CD4-positive, CD25-positive, alpha-beta regulatory T cell (primary cell): ENCODE measurements at regions not wholly inside any gene's neighbourhood (a gene's known extent, or its start where the extent isn't known, plus 50 kb on each side); places are given as distances from the start of the nearest gene placed in this dataset.

Experiments
- ATAC-seq, 2 donors: fragments of 150-1000 bp; cut with Tn5 transposase; one replicate each; pipeline ENCODE4 v1.10.0; 2021; ENCODE audit warnings: low read depth in 2 of 2, moderate number of reproducible peaks in 2 of 2, moderate library complexity in 1 of 2
- DNase-seq, 3 donors: peaks; one replicate each; pipeline versions ENCODE4 v3.0.0 to v3.0.0-alpha.2; 2012 to 2022; ENCODE audit warnings: mixed read lengths in 1 of 3
- H3K27ac ChIP-seq: one replicate; pipeline ENCODE4 v1.7.0; 2013; ENCODE audit warnings: mild to moderate bottlenecking, low read length; ENCODE audit not compliant: insufficient read depth, poor library complexity, severe bottlenecking
- H3K27me3 ChIP-seq: one replicate; pipeline ENCODE4 v1.7.0; 2013; ENCODE audit warnings: low read length; ENCODE audit not compliant: control insufficient read depth, insufficient read depth
- H3K36me3 ChIP-seq: one replicate; pipeline ENCODE4 v1.7.0; 2013; ENCODE audit warnings: mild to moderate bottlenecking, low read length, moderate library complexity; ENCODE audit not compliant: control insufficient read depth, insufficient read depth
- H3K4me1 ChIP-seq: 2 replicates; pipeline ENCODE4 v1.7.0; 2013; ENCODE audit warnings: mild to moderate bottlenecking, low read length; ENCODE audit not compliant: insufficient read depth, control insufficient read depth, poor library complexity, severe bottlenecking
- H3K4me3 ChIP-seq: one replicate; pipeline ENCODE4 v1.7.0; 2013; ENCODE audit warnings: low read depth, mild to moderate bottlenecking, low read length, moderate library complexity
- H3K9me3 ChIP-seq, 2 experiments: 1 replicate in 1 of 2; 2 replicates in 1 of 2; pipeline ENCODE4 v1.7.0; 2013; ENCODE audit warnings: low read length in 2 of 2, mild to moderate bottlenecking in 1 of 2, moderate library complexity in 1 of 2; ENCODE audit not compliant: control insufficient read depth in 2 of 2
- H3K27ac Mint-ChIP-seq, 3 donors: one replicate each; pipeline ENCODE4 v1.8.0; 2020 to 2022; ENCODE audit warnings: mild to moderate bottlenecking in 3 of 3, mixed read lengths in 3 of 3, moderate library complexity in 2 of 3
- H3K27me3 Mint-ChIP-seq: one replicate; pipeline ENCODE4 v1.8.0; 2022; ENCODE audit warnings: mild to moderate bottlenecking, mixed read lengths
- H3K36me3 Mint-ChIP-seq: one replicate; pipeline ENCODE4 v1.8.0; 2020; ENCODE audit warnings: mixed read lengths
- H3K4me1 Mint-ChIP-seq, 4 donors: one replicate each; pipeline ENCODE4 v1.8.0; 2020 to 2022; ENCODE audit warnings: mixed read lengths in 4 of 4, mild to moderate bottlenecking in 1 of 4
- H3K4me3 Mint-ChIP-seq, 4 donors: one replicate each; pipeline ENCODE4 v1.8.0; 2020 to 2022; ENCODE audit warnings: mild to moderate bottlenecking in 4 of 4, mixed read lengths in 4 of 4, moderate library complexity in 3 of 4
- H3K9me3 Mint-ChIP-seq, 7 donors: one replicate each; pipeline ENCODE4 v1.8.0; 2020 to 2022; ENCODE audit warnings: mixed read lengths in 7 of 7, mild to moderate bottlenecking in 3 of 7, moderate library complexity in 2 of 7

DNA sequence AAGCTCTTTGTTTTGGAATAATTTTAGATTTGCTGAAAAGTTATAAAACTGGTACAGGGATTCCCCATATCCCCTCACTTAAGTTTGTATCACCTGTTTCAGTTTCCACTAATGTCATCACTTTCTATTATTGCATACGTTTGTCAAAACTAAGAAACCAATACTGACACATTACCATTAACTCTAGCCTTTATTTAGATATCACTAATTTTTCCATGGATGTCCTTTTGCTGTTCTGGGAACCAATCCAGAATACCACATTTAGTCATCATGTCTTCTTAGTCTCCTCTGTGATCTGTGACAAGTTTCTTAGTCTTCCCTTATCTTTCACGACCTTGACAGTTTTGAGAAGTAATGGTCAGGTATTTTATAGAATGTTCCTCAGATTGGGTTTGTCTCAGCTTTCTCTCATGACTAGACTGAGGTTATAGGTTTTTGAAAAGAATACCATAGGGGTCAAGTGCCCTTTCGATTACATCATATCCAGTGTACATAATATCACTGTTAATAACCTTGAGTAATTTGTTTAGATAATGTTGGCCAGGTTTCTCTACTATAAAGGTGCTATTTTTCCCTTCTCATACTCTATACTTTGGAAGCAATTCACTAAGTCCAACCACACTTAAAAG is 51.9 kb upstream of the NMUR2 start:
- Histone ChIP-seq H3K27me3 (no peaks in the 10 kb centered on the region), H3K4me1 (no peaks in the 10 kb centered on the region), H3K36me3 (no peaks in the 10 kb centered on the region), H3K4me3 (no peak overlapping the region), H3K9me3 (no peaks in the 10 kb centered on the region), H3K27ac (no peak overlapping the region)
- ATAC-seq, result no peak
- peaks cover 7% of the 10 kb centered on the region for H3K27me3 Mint-ChIP-seq
- no peak overlapping the region for H3K27ac Mint-ChIP-seq
- peaks cover 0 to 5% (median 2%) of the 10 kb centered on the region in 7 donors for H3K9me3 Mint-ChIP-seq
- no peak overlapping the region for H3K4me3 Mint-ChIP-seq
- no peaks in the 10 kb centered on the region for H3K36me3 Mint-ChIP-seq
- no peak for DNase-seq
- no peaks in the 10 kb centered on the region for H3K4me1 Mint-ChIP-seq

DNA sequence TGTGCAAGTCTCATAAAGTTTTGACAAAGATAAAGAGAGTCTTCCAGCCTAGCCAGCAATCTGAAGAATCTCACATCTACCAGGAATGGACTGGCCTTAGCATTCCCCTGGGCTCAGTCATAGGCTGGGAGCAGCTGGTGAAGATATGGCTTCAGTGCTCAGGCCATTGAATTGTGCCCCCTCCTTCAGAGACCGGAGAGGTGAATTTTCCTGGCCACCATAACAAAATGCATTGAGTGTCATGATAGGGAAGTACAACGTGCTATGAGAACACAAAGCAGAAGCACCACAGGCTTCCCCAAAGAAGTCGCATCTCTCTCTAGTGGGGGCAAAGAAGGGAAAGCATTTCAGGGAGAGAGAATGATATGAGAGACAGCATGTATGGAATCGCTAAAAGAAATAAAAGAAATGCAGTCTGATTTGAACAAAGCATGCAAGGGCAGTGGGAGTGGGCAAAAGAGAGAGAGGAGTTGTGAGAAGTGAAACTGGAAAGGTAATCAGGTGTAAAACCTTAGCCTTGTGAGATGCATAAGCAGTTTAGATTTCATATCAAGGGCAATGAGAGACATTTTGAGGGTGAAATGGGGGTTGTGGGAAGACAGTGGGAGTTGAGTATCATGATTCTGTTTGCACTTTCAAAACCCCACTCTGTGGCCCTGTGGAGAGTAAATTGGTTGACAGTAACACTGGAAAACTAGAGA is 57.1 kb upstream of the NMUR2 start:
- Mint-ChIP-seq H3K4me3 (no peak overlapping the region), H3K27me3 (peaks cover 4% of the 10 kb centered on the region), H3K27ac (no peak overlapping the region), H3K4me1 (no peaks in the 10 kb centered on the region), H3K9me3 (peaks cover 0 to 3% (median 0%) of the 10 kb centered on the region in 7 donors), H3K36me3 (no peaks in the 10 kb centered on the region)
- DNase-seq, result peak in 1 of 3 donors; percentile 4
- Histone ChIP-seq H3K4me3 (no peak overlapping the region), H3K9me3 (no peaks in the 10 kb centered on the region), H3K27me3 (no peaks in the 10 kb centered on the region), H3K4me1 (no peaks in the 10 kb centered on the region), H3K27ac (no peak overlapping the region), H3K36me3 (no peaks in the 10 kb centered on the region)
- ATAC-seq, result no peak

DNA sequence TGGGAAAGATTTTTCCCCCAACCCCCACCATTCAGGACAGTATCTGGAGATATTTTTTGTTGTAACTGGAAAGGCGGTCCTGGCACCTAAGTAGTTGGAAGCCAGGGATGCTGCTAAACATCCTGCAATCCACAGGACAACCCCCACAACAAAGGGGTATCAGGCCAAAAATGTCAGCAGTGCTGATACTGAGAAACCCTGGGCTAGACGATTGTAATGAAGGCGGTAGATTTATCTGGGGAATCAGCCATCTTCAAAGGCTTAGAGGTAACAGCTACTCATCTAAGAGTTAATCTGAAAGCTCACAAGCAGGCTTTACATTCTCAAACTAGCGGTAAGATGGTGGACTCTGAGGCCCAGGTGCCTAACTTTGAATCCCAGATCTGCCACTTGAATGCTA is 59.0 kb upstream of the NMUR2 start:
- no peak overlapping the region for H3K27ac Mint-ChIP-seq
- no peak overlapping the region for H3K4me3 Mint-ChIP-seq
- no peaks in the 10 kb centered on the region for H3K36me3 Mint-ChIP-seq
- Histone ChIP-seq H3K36me3 (no peaks in the 10 kb centered on the region), H3K27ac (no peak overlapping the region), H3K4me3 (no peak overlapping the region), H3K27me3 (no peaks in the 10 kb centered on the region), H3K9me3 (no peaks in the 10 kb centered on the region), H3K4me1 (no peaks in the 10 kb centered on the region)
- peaks cover 0 to 3% (median 0%) of the 10 kb centered on the region in 7 donors for H3K9me3 Mint-ChIP-seq
- no peaks in the 10 kb centered on the region for H3K27me3 Mint-ChIP-seq
- DNase-seq (no peak), ATAC-seq (no peak)
- H3K4me1 Mint-ChIP-seq, result no peaks in the 10 kb centered on the region

DNA sequence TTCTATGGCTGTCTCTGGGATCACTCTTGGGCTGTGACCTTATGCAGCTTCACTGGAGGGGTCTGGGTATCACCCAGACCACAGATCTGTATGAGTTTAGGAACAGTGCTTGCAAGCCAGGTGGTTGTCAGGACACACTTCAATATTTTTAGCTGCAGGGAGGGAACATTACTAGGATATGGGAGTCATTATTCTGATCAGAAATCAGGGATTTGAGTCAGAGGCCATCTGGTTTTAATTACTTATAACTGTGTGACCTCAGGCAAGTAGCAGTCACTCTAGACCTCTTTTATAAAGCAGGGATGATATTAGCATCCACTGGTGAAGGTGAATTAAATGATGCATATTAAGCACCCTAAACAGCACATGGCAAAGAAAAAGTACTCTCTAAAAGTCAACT is 60.1 kb upstream of the NMUR2 start:
- Histone ChIP-seq H3K27ac (no peak overlapping the region), H3K27me3 (no peaks in the 10 kb centered on the region), H3K36me3 (no peaks in the 10 kb centered on the region), H3K9me3 (no peaks in the 10 kb centered on the region), H3K4me1 (no peaks in the 10 kb centered on the region), H3K4me3 (no peak overlapping the region)
- ATAC-seq (no peak), DNase-seq (no peak)
- Mint-ChIP-seq H3K4me3 (no peak overlapping the region), H3K9me3 (peaks cover 0 to 6% (median 0%) of the 10 kb centered on the region in 7 donors), H3K27me3 (peaks cover 2% of the 10 kb centered on the region), H3K27ac (no peak overlapping the region), H3K36me3 (no peaks in the 10 kb centered on the region), H3K4me1 (no peaks in the 10 kb centered on the region)

DNA sequence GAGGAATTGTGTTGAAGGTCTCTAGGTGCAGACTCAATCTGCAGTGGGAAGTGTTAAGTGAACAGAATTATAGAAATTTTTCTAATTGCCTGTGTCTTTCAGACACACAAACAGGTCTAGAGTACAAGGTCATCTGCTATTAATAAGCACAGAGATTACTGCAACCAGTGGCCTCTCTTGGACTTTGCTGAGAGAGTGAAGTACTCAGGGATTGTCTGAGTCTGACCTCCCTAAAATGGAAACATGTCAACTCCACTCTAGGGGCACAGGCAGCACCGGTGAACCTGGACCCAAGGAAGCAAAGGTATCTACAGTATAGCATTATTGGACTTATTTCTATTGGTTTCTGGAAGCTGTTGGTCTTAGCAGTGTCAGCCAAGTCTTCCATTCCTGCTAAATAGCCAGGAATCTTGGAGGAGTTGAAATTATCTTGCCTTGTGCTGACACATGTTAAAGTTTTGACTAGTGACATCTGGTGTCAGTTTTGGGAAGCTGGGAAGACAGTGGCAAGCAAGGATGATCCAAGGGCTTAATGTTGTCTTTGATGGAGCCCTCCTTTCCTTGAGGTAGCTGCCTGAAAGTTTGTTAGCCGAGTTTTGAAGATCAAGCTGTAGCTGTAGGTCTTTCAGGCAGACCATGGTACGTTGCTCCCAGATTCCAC is 61.1 kb upstream of the NMUR2 start:
- no peaks in the 10 kb centered on the region for H3K4me1 ChIP-seq
- ATAC-seq (no peak), DNase-seq (no peak)
- no peak overlapping the region for H3K4me3 ChIP-seq
- peaks cover 0 to 6% (median 0%) of the 10 kb centered on the region in 7 donors for H3K9me3 Mint-ChIP-seq
- no peaks in the 10 kb centered on the region for H3K4me1 Mint-ChIP-seq
- peaks cover 7% of the 10 kb centered on the region for H3K27me3 Mint-ChIP-seq
- H3K36me3 Mint-ChIP-seq, result no peaks in the 10 kb centered on the region
- H3K27ac Mint-ChIP-seq, result no peak overlapping the region
- H3K36me3 ChIP-seq, result no peaks in the 10 kb centered on the region
- H3K9me3 ChIP-seq, result no peaks in the 10 kb centered on the region
- no peaks in the 10 kb centered on the region for H3K27me3 ChIP-seq
- H3K27ac ChIP-seq, result no peak overlapping the region
- H3K4me3 Mint-ChIP-seq, result no peak overlapping the region

DNA sequence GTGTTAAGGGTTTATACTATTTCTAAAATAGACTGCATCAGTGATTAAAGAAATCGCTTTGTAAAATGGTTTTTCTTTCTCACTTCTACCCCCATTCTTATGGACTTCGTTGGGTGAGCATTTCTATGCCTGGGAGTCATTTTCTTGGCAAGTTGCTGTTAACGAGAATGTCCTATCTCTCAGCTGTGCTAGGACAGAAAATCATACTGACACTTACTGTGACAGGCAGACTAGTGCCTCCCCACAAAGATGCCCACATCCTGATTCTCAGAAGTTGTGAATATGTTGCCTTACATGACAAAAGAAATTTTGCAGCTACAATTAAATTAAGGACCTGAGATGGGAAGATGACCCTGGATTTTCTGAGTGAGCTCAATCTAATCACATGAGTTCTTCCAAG is 65.1 kb upstream of the NMUR2 start:
- Histone ChIP-seq H3K27ac (no peak overlapping the region), H3K27me3 (no peaks in the 10 kb centered on the region), H3K4me1 (no peaks in the 10 kb centered on the region), H3K9me3 (no peaks in the 10 kb centered on the region), H3K4me3 (no peak overlapping the region), H3K36me3 (no peaks in the 10 kb centered on the region)
- Mint-ChIP-seq H3K27me3 (peaks cover 7% of the 10 kb centered on the region), H3K36me3 (no peaks in the 10 kb centered on the region), H3K4me3 (no peak overlapping the region), H3K9me3 (peaks cover 0 to 2% (median 0%) of the 10 kb centered on the region in 7 donors), H3K4me1 (no peaks in the 10 kb centered on the region), H3K27ac (no peak overlapping the region)
- ATAC-seq (no peak), DNase-seq (no peak)

DNA sequence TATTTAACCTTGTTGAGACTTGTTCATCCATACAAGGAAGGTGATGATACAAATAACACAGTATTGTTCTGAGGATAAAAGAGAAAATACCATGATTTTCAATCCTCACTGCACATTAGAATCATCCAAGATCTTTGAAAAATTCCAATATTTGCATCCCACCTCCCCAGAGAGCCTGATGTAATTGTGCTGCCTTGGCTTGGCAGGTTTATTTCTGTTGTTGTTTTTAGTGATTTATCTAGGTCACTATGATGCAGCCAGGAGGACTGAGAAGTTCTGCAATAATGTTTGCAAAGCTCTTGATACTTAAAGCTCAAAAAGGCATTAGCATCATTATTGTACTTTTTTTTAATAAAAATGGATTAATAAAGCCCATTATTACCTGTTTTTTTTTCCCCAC is 67.0 kb upstream of the NMUR2 start:
- Mint-ChIP-seq H3K36me3 (no peaks in the 10 kb centered on the region), H3K4me1 (no peaks in the 10 kb centered on the region), H3K9me3 (peaks cover 0 to 2% (median 0%) of the 10 kb centered on the region in 7 donors), H3K27ac (no peak overlapping the region), H3K4me3 (no peak overlapping the region), H3K27me3 (peaks cover 7% of the 10 kb centered on the region)
- Histone ChIP-seq H3K4me3 (no peak overlapping the region), H3K4me1 (no peaks in the 10 kb centered on the region), H3K27me3 (no peaks in the 10 kb centered on the region), H3K27ac (no peak overlapping the region), H3K9me3 (no peaks in the 10 kb centered on the region), H3K36me3 (no peaks in the 10 kb centered on the region)
- DNase-seq (no peak), ATAC-seq (no peak)
